GM06990 (cell line): ENCODE measurements at regions not wholly inside any gene's neighbourhood (a gene's known extent, or its start where the extent isn't known, plus 50 kb on each side); places are given as distances from the start of the nearest gene placed in this dataset.

Experiments
- DNase-seq: peaks from one replicate; pipeline ENCODE4 v3.0.0-alpha.2; 2011; ENCODE audit not compliant: insufficient read length; ENCODE audit errors: extremely low read depth
- H3K27me3 ChIP-seq: replicated peaks from 2 replicates; pipeline ENCODE4 v1.6.0; 2011; ENCODE audit warnings: low read length; ENCODE audit not compliant: control insufficient read depth, insufficient read depth
- H3K36me3 ChIP-seq: 2 replicates; pipeline ENCODE4 v1.5.1; 2011; ENCODE audit warnings: low read length; ENCODE audit not compliant: control insufficient read depth, insufficient read depth
- H3K4me3 ChIP-seq: replicated peaks from 2 replicates; pipeline ENCODE4 v1.5.1; 2011; ENCODE audit warnings: low read depth, mild to moderate bottlenecking, control low read depth, low read length
- TF ChIP-seq, protein P1 (sequence below): IDR thresholded peaks from 2 replicates; pipeline ENCODE4 v1.5.1; 2011; ENCODE audit warnings: low read length, control low read depth, mild to moderate bottlenecking, inconsistent platforms; ENCODE audit not compliant: insufficient read depth, poor library complexity, severe bottlenecking

DNA sequence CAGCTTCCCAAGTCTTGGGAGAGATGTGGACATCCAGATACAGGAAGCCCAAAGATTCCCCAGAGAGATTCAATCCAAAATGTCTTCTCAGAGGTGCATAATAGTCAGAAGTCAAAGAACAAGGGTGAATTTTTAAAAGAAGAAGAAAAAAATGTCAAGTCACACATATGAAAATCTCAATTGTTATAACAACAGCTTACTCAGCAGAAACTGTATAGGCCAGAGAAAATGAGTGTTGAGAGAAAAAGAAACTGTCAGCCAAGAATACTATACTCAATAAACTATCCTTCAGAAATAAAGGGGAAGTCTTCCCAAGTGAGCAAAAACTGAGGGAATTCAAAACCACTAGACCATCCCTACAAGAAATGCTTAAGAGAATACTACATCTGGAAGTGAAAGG, 612.9 kb upstream of the POU3F3 start:
- no peaks in the 10 kb centered on the region for H3K27me3 ChIP-seq
- TF ChIP-seq, protein P1, sequence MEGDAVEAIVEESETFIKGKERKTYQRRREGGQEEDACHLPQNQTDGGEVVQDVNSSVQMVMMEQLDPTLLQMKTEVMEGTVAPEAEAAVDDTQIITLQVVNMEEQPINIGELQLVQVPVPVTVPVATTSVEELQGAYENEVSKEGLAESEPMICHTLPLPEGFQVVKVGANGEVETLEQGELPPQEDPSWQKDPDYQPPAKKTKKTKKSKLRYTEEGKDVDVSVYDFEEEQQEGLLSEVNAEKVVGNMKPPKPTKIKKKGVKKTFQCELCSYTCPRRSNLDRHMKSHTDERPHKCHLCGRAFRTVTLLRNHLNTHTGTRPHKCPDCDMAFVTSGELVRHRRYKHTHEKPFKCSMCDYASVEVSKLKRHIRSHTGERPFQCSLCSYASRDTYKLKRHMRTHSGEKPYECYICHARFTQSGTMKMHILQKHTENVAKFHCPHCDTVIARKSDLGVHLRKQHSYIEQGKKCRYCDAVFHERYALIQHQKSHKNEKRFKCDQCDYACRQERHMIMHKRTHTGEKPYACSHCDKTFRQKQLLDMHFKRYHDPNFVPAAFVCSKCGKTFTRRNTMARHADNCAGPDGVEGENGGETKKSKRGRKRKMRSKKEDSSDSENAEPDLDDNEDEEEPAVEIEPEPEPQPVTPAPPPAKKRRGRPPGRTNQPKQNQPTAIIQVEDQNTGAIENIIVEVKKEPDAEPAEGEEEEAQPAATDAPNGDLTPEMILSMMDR = no peak
- H3K4me3 ChIP-seq = no peak overlapping the region
- no peak for DNase-seq
- no peaks in the 10 kb centered on the region for H3K36me3 ChIP-seq

DNA sequence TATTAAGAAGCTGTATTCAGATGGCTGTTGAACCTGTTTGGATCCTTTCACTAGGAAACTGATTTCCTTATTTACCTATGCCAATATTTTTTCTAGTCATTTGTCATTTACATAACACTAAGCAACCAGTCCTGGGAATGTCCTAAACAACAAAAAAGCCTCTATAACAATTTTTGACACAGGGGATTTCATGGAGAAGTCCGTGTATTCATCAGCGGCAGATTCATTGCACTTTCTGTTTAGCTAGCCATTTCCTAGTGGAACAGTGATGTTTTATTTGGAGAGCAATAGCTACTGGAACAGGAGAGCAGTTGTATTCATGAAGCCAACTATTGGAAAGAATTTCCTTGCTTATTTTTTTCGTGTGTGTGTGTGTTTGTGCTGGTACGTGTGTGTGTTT, 604.3 kb upstream of the POU3F3 start:
- DNase-seq = no peak
- no peaks in the 10 kb centered on the region for H3K36me3 ChIP-seq
- TF ChIP-seq, protein P1 = no peak
- no peaks in the 10 kb centered on the region for H3K27me3 ChIP-seq
- H3K4me3 ChIP-seq = no peak overlapping the region

DNA sequence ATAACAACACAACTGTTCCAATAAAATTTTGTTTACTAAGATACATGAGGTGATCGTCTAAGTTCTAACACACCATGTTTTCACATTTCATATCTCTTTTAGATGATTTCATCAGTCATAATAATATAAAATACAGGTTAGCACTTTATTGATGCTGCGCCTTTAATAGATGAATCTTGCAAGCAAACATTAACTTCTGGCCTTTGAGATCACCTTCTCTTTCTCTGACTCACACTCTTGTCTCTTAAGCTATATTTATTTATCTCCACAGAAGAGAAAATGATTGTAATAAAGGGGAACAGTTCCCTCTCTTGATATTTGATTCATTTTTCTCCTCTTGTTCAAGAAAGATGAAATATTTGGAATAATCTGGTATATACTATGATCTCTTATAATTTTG, 603.3 kb upstream of the POU3F3 start:
- TF ChIP-seq, protein P1 = no peak
- Histone ChIP-seq H3K36me3 (no peaks in the 10 kb centered on the region), H3K27me3 (no peaks in the 10 kb centered on the region)

DNA sequence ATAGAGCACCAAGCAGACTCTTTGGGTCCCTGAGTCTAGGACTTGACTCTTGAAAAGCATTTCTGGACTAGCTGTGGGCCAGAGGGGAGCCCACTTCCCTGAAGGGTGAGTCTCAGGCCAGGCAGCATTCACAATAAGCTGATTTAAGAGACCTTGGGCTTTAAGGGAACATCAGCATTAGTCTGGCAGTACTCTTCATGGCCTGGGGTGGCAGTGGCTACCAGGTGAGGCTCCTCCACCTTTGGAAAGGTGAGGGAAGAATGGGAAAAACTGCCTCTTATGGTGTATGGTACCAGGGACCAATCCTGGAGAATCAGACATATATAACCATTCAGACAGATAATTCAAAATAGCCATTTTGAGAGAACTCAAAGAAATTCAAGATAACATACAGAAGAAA, 599.9 kb upstream of the POU3F3 start:
- Histone ChIP-seq H3K36me3 (no peaks in the 10 kb centered on the region), H3K4me3 (no peak overlapping the region), H3K27me3 (no peaks in the 10 kb centered on the region)
- TF ChIP-seq, protein P1 = no peak
- no peak for DNase-seq

More for the DNA sequence above, 603.3 kb upstream of the POU3F3 start:
- no peak overlapping the region for H3K4me3 ChIP-seq
- no peak for DNase-seq

DNA sequence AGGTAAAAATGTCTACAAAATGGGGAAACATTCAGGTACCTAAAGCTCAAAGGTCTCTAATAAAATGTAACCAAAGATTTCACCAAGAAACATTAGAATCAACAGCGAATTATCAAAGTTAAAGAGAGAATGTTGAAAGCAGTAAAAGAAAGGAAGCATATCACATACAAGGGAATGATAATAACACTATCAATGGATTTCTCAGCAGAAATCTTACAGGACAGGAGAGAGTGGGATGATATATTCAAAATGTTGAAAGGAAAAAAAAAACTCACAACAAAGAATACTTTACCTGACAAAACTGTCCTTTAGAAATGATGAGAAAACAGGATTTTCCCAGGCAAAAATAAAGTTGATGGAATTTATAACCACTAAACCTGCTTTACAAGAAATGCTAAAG, 591.2 kb upstream of the POU3F3 start:
- Histone ChIP-seq H3K4me3 (no peak overlapping the region), H3K36me3 (no peaks in the 10 kb centered on the region), H3K27me3 (no peaks in the 10 kb centered on the region)
- TF ChIP-seq, protein P1 = no peak
- DNase-seq = no peak

DNA sequence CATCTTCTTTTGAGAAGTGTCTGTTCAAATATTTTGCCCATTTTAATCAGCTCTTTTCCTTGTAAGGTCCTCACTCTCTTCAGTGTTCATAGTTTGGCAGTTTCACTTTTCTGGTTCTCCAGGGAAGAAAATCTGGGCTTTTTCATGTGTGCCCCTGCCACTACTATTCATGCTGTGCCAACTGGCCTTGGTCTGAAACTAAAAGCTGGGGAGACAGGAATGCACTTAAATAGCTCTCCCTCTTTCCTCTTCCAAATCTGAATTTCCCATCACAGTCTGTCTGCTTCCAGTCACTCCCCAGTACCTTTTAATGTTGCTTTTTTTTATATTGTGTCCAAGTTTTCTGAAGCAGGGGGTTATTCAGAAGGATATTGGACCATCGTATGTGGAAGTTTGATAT, 574.3 kb upstream of the POU3F3 start:
- DNase-seq = no peak
- Histone ChIP-seq H3K27me3 (no peaks in the 10 kb centered on the region), H3K4me3 (no peak overlapping the region), H3K36me3 (no peaks in the 10 kb centered on the region)
- TF ChIP-seq, protein P1 = no peak
